ENCODE measurements at regions not wholly inside any gene's neighbourhood (a gene's known extent, or its start where the extent isn't known, plus 50 kb on each side); places are given as distances from the start of the nearest gene placed in this dataset.

DNA sequence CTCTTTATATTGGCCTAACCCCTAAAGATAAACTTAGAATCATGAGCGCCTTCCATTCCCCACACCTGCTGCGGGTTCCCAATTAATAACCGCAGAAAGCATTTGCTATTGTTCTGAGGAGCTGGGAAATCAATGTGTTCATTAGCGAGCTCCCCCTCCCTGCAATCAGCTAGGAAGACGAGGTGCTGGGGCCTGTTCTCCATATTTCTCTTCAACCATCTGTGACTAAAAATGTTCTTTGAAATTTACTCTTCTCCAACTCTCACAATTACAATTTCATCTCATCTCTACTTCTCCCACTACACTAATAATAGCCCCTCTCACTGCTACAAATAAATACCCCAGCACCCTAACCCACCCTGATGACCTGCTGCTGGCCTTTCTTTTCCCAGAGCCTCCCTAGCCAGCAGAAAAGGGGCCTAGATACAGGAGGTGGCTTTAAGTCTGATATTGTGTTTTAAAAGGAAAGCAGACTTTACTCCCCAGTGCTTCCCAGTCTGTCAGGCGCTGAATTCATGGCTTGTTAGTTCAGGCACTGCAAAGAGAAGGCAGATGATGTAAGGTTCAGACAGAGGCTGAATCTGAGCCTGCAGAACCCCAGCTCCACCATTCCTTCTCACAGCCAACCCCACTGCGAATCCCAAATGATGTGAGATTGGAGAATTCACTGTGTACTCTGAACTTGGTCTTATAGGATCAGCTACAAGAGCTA lies 477.5 kb upstream of the DAB1 start:
- no peak for DNase-seq

DNA sequence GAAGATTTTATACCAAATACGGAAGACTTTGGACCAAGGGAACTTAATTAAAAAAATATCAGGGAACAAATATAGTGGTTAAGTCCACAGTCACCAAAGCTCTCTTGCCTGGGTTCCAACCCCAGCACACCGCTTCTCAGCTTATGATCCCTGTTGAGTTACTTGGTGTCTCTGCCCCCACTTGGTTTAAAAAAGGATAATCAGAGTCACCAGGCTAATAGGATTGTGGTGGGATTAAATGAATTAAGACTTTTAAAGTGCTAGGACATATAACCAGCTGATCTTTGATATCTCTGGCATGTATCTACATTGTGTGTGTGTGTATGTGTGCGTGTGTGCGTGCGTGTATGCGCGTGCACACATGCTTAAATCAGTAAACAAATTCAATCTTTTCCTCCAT lies 474.7 kb upstream of the DAB1 start:
- DNase-seq = no peak

DNA sequence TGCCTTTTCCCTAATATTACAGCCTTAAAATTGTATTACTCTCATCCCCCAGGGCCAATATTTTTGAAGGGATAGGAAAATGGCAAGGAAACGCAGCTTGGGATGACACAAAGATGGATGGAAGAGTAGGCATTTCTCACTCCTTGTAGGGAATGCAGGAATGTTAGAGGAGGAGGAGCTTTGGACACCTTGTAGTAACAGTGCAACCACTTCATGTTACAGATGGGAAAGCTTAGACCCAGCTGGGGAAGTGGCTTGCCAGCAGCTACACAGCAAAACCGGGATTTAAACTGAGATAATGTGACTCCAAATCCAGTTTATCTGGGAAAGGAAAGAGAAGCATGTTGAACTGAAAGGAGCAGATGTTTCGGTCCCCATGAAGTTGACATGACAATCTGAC lies 473.7 kb upstream of the DAB1 start:
- no peak for DNase-seq

DNA sequence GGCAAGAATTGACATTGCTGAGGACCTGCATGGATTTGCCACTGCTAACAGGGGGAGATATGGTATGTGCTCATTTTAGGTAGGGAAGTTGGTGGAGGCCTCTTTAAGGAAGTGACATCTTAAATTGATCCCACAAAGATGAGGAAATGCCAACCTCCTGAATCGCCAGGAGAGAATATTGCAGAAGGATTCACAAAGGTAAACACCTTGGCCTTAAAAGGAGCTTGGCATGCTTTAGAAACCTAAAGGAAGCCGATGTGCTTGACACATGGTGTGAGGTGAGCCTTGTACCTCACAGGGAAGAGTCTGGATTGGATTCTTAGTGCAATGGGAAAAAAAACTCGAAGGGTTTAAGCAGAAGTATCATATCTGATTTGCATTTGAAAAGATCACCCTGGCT lies 470.5 kb upstream of the DAB1 start:
- no peak for DNase-seq

DNA sequence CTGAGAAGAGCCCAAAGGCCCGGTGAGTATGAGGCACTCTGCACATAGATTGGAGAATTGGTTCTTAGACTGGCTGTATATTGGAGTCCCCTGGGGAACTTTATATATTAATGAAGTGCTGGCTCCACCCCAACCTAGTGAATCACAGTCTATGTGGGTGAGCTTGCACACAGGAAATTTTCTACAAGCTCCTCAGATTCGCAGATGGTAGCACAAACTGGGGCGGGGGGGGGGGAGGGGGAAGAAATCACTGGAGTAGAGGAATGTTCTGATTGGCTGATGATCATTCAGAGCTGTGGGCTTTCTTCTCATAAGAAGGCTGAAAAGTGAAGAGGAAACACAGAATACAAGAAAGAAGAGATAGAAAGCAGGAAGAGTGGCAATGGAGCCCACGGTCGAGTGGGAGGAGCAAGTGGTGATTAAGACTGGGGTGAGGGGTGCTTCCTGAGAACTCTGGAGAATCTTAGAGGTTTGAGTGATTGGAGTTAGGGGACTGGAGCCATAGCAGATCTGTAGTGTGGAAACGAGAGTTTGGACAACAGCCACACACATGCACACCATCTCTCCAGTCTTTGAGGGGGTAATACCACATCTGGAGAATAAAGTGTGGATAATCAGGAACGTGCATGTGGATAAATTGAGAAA lies 465.9 kb upstream of the DAB1 start:
- DNase-seq = no peak

DNA sequence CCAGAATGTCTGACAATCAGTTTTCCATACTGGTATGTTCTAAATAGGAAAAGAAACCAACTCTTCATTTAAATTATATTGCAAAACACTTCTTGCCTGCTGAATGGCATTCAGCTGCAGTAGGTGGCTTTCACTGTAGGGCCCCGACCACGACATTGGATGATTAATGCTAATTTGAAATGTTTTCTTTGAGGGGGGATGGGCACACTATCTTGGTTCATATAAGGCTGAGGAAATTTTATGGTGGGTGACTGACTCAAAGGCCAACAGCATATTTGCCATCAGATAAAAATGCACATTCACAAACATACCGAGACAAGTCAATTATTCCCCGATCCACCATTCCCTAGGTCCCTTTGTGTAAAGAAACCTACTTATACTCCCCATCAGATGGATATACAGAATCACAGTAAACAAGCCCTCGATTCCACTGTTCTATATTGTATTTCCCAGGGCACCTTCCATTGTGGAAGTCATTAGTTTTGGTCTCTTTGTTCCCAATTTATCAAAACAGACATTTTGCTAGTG lies 464.2 kb upstream of the DAB1 start:
- no peak for DNase-seq

DNA sequence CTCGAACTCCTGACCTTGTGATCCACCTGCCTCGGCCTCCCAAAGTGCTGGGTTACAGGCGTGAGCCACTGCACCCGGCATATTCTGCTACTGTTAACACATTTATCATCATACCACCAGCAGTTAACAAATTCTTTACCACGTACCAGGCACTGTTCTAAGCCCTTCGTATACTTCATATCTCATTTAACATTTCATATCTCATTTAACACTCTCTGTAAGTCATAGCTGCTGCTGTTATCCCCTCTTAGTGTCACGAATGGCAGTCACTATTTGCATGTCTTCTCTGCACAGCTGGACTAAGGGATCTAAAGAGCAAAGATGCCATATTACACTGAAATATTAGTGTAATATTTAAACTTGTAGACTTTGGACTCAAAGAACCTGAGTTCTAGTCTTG lies 462.5 kb upstream of the DAB1 start:
- DNase-seq = no peak

DNA sequence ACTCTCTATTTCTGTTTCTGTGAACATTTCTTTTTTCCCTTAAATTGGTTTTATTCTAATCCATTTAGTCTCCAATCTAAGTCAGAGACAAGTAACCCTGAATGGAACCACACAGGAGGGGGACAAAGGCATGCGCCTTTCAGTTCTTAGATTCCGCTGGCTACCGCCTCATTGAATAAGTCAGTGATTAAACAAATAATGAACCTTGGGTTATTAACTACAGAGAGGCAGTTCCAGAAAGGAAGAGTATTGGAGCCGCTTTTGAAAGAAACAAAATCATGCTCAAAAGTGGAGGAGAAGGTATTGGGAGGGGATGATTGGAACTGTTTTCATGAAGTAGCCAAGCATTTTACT lies 459.8 kb upstream of the DAB1 start:
- no peak for DNase-seq

DNA sequence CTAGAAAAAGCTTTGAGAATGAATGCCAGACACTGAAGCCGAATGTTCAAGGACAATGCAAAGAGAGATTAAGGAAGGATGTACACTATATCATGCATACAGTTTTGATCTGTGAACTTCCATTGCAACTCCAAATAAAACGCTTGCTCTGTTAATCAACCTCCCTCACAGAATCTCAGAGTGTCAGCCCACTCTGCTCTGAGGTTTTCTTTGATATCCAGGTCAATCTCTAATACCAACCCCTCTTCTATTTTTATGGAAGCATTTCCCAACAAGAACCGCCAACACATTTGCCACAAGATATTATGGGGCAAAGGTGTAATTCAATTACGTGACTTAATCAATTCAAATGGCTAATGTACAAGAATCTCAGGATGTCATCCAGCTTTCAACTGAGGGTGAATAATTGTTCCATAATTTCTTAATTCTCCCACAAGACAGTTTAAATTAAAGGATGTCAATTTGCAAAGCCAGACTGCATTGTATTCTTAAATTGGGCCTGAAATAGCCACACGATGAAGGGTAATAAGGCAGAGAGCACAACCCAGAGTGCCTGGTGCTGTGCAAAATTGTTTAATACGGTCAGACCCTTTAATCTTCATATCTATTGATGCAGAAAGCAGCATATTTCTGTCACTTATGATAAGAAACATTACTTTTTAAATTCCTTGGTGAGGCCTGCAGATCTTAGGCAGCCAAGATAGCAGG lies 459.2 kb upstream of the DAB1 start:
- DNase-seq = no peak

DNA sequence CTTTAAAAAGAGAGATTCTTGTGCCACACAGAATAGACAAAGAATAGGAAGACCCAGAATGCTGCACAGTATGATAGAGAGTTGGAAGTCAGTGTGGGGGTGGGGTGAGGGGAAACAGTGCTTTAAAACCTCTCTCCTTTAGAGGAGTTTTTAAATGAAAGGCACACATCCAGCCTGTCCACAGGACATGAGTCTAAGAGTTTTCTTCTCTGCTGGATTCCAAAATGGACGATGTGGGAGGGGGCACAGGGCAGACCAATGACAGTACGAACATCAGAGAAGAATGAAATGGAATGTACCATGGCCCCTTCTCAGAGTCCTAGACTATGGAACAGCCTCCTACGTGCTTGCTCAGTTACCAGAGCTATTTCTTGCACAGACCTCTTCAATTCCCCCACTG lies 458.2 kb upstream of the DAB1 start:
- DNase-seq = no peak

DNA sequence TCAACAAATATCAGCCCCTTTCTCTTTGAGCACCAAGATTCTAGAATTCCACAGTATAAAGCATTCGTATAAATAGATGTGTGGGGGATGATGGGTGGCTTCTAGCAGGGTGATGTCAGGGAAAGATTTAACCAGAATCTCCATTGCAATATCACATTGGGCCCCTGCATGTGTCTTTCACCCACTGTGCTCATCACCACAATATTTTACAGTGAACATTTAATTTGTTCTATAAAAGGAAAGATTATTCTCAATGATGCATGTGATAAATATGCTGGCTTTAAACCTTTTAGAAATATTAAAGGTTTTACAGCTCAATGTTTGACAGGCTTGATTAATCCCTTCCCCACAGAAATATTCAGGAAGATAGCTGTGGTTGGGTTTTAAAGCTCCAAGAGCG lies 457.8 kb upstream of the DAB1 start:
- no peak for DNase-seq

DNA sequence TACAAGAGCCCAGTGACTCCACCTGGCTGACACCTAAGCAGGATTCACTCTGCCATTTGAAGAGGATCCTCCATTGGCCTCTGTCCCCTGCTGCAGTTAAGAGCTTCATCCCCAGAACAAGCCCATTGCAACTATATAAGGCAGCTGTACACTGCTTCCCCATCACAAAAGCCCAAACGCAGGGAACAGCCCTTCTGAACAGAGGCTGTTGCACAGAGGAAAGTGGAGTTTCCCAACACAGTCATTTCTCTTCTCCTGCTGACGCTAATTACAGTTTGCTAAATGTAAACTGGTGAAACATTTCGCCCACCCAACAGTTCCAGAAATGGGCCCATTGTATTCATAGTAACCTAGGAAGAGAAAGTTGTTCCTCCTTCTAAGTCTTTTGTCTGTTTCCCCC lies 455.8 kb upstream of the DAB1 start:
- DNase-seq = no peak

DNA sequence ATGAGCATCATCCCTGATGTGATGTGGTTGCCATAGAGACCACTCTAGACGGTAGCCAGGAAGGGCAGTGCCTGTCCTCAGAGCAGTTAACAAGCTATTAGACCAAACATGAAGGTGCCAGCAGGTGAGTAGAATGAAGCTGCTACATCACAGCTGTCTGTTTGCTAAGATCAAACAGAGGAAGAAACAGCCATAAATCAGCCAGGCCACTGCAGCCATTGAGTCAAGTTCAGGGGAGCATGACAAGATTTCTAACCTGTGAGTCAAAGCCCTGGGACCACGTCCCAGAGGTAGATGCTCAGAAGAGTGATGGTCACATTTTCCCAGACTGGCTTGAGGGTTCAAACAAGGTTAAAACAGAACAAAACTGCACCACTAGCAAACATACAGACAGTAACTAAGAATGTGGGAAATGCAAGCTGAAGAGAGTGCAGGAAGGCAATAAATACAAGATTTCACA lies 450.6 kb upstream of the DAB1 start:
- DNase-seq = no peak

DNA sequence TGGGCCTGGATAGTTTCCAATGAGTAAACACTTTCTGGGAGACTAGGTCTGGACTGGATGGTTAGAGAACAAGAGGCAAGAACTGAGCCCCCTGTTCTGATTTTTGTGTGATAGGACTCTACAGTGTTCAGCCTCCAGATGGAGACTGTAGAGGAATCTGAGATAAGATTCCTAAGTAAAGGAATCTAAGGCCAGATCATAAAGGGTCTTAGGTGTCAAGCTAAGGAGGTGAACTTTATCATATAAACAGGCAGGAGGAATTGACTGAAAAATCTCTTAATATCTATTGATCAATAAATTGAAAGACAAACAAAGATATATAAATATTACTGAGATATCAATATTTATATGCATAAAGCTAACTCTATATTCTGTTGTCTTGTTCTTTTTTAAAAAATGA lies 449.1 kb upstream of the DAB1 start:
- DNase-seq = no peak

DNA sequence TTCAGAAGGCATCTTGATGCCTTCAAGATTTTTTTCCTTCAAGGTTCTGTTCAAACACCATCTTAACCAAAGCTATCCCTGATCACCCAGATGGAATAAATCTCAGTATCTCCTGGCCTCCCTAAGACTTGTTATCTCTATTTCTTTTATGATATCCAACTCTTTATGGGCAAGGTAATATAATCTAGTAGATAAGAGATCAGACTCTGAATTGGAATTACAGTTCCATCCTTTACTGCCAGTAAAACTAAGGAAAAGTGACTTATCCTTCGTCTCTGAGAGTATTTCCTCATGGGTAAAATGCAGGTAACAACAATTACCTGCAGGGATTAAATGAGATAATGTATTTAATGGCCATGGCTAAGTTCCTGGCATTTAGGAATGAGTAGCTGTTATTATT lies 445.0 kb upstream of the DAB1 start:
- no peak for DNase-seq

DNA sequence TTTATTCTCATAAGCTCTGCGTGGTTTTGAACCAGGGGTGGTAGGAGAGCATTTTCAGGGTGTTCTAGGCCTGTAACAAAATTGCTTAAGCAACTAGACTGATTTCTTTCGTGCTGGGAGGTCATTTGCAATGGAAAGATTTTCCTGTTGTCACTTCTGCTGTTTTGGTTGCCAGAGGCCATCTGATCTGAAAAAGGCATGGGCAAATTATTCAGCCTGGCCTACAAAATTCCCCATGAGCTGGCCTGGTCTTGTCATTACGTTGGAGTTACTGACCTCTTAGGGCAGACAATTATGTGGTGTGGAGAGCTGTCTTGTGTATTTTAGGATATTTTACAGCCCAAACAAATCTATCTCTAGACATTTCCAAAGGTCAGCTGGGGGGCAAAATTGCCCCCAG lies 444.4 kb upstream of the DAB1 start:
- DNase-seq = no peak

DNA sequence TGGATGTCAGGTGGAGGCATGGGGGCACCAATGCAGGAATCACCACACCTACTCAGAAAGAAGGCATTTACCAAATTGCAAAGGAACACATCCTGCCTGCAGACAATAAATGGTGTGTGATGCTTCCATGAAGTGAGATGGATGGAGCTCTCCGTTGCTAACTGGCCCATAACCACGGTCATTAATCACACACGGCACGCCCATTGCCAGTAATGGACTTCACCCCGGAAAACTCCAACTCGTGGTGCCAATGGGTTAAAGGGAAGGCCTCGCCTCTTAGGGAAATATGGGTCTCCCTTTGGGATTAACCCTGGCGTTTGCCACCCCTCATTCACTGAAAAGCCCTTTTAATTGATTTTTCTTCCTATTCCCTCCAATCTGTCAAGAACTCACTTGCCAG lies 443.1 kb upstream of the DAB1 start:
- no peak for DNase-seq

DNA sequence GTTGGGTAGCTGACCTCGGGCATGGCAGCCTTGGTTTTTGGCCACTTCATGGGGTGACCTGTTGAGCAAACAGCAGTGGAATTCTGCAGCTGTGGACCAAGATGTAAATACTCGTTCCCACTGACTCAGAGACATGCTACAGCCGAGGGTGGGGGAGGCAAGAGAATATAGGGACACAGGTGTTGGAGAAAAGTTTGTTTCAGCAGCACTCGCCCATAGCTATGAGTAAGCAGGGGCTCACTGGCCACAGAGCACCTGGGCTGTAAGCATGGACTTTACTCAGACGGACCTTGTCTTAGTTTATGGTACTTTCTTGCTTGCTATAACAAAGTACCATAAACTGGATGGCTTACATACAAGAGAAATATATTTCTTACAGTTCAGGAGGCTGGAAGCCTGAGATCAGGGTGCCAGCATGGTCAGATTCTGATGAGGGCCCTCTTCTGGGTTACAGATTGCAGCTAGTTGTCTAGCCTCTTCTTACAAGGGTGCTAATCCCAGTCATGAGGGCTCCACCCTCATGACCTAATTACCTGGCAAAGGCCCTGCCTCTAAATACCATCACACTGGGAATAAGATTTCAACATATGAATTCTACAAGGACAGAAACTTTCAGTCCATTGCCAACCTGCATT lies 437.2 kb upstream of the DAB1 start:
- DNase-seq = no peak

DNA sequence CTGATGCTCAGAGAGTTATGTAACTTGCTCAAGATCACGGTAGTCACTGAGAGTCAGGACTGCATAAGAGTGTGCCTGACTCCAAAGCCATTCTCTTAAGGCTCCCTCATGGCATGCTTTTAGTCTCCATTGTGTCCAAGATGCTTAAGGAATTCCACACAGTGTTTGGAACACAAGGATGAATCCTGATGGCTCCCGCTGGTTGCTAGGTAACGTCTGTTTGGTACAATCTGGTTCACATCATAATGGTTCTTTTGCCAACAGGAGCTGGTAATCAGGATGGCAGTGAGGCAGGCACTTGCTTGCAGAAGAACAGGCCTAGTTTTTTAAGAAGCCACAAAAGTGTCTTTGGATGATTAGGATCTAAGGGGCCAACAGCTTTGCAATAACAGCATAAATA lies 436.5 kb upstream of the DAB1 start:
- no peak for DNase-seq

DNA sequence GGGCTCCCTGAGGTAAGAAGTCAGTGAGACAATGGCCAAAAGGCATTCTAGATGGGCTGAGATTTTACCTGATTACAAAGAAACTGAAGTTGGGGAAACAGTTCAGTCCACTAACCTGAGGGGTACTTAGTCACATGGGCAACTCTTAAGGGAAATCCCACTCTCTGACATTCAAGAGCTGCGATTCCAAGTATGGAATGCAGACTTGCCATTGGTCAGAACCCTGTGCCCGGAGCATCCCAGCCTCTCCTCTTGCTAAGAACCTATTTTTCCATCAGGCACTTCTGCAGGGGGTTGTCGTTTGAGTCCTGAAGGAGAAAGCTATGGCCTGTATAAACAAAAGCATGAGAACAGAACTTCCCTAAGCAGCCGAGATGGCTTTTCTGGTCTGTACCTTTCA lies 434.9 kb upstream of the DAB1 start:
- DNase-seq = no peak

DNA sequence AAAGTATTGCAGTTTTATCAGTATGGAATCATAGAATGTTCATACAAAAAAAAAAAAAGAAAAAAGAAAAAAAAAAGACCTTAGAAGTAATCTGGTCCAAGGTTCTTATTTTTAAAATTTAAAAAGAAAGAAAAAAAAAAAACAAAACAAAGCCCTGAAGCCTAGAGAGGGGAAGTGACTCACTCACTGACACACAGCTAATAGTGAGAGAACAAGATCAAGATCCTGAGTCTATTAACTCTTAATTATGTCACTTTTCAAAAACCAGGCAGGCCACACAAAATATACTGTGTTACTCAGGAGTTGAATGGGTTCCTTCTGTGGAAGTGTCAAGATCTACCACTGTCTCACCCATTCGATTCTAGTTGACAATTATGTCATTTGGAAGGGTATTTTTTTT lies 433.9 kb upstream of the DAB1 start:
- DNase-seq = no peak

DNA sequence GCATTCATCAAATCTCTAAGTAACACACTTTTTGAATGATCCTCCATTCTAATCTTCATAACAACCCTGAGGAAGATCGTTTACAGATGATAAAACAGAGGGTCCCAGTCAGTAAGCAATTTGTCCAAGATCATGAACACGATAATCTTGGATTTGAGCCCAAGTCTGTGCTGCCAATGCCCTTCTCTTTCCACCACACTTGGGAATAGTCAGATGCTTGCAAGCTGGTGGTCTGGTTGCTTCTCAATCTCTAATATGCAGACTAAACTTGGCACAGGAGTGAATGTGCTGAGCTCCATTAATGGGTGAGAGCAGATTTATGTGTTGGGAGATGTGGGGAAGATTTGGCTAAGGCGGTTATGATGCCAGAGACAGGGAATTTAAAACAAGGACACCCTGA lies 430.6 kb upstream of the DAB1 start:
- peak; percentile 19 for DNase-seq

DNA sequence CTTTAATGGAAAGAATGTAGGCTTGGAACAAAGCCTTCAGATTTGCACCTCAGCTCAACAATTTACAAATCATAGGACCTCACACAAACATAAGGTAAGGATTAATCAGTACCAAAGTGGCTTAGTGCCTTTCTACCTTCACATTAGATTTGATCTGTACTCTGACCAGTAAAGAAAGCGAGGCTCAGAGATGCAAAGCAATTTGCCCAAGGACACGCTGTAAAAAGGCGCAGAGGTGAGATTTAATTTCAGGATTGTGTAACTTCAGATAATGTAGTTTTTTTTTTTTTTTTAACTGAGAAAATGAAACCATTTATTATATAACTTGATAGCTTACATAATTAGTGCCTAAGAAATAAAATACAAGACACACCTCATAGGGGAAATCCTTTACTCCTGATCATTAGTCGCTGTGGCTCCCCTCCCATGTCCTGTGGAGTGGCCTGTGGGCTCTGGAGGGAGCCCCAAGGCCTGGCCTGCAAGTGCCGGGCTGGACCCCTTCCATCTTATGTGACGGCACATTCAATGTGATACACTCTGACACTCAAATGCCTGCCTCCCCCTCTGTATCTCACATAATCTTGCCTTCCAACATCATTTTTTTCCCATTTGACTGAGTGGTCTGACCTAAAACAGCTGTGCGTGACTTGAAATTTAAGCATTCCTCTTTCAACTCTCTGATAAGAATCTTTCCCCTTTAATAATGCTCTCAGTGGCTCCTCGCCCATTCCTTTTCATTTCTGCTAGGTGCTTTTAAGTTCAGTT lies 426.5 kb upstream of the DAB1 start:
- DNase-seq = no peak
